RWPE2 (cell line): ENCODE measurements at regions not wholly inside any gene's neighbourhood (a gene's known extent, or its start where the extent isn't known, plus 50 kb on each side); places are given as distances from the start of the nearest gene placed in this dataset.

Source experiments
- ATAC-seq: fragments of 200-7000 bp; cut with Tn5 transposase; 3 replicates; pipeline ENCODE4 v1.9.1; 2021; ENCODE audit warnings: low read depth
- DNase-seq: peaks from one replicate; pipeline ENCODE4 v3.0.0-alpha.2; 2020; ENCODE audit warnings: low spot score
- H3K27ac ChIP-seq: fragments of 450-650 bp; 2 replicates; pipeline ENCODE4 v1.5.1; 2017; ENCODE audit warnings: mild to moderate bottlenecking; ENCODE audit not compliant: poor library complexity, severe bottlenecking
- H3K27me3 ChIP-seq: fragments of 250-450 bp; sonication (Bioruptor Pico); 2 replicates; pipeline ENCODE4 v1.5.1; 2021; ENCODE audit warnings: mild to moderate bottlenecking, moderate library complexity; ENCODE audit not compliant: insufficient read depth, poor library complexity, severe bottlenecking
- H3K36me3 ChIP-seq: fragments of 250-450 bp; sonication (Bioruptor Pico); 2 replicates; pipeline ENCODE4 v1.5.1; 2020; ENCODE audit warnings: low read depth, mild to moderate bottlenecking, moderate library complexity
- H3K4me1 ChIP-seq: fragments of 250-450 bp; sonication (Bioruptor Pico); 2 replicates; pipeline ENCODE4 v1.5.1; 2021; ENCODE audit warnings: mild to moderate bottlenecking, moderate library complexity; ENCODE audit not compliant: insufficient read depth, poor library complexity, severe bottlenecking
- H3K4me3 ChIP-seq: fragments of 250-450 bp; sonication (Bioruptor Pico); 2 replicates; pipeline ENCODE4 v1.5.1; 2021; ENCODE audit warnings: mild to moderate bottlenecking, moderate library complexity; ENCODE audit not compliant: severe bottlenecking
- H3K9me3 ChIP-seq: fragments of 250-450 bp; sonication (Bioruptor Pico); 2 replicates; pipeline ENCODE4 v1.5.1; 2021; ENCODE audit warnings: mild to moderate bottlenecking, moderate library complexity; ENCODE audit not compliant: severe bottlenecking
- CTCF ChIP-seq: fragments of 450-650 bp; IDR thresholded peaks from one replicate; pipeline ENCODE4 v1.5.1; 2017; ENCODE audit warnings: mild to moderate bottlenecking, moderate library complexity; ENCODE audit not compliant: poor library complexity, severe bottlenecking

- H3K27ac ChIP-seq, result no peak overlapping the region
- no peaks in the 10 kb centered on the region for H3K27me3 ChIP-seq
- no peak for TF ChIP-seq CTCF
- H3K36me3 ChIP-seq, result no peaks in the 10 kb centered on the region
- no peaks in the 10 kb centered on the region for H3K9me3 ChIP-seq
- H3K4me3 ChIP-seq, result no peak overlapping the region
- DNase-seq, result no peak
- no peaks in the 10 kb centered on the region for H3K4me1 ChIP-seq
- ATAC-seq, result peak; percentile 46; the same call in 1 of the 3 replicates
Observed at GRCh38 chr3:160169139-160169976, 55.9 kb upstream of the C3orf80 start.

- no peak for DNase-seq
Observed at GRCh38 chr3:160170409-160171370, 54.5 kb upstream of the C3orf80 start.

GRCh38 chr3:160171813-160172212 is 53.4 kb upstream of the C3orf80 start:
- H3K4me1 ChIP-seq, result no peaks in the 10 kb centered on the region
- H3K9me3 ChIP-seq, result no peaks in the 10 kb centered on the region
- ATAC-seq, result no peak
- TF ChIP-seq CTCF, result no peak
- no peak for DNase-seq
- H3K27ac ChIP-seq, result no peak overlapping the region
- no peaks in the 10 kb centered on the region for H3K36me3 ChIP-seq
- H3K27me3 ChIP-seq, result no peaks in the 10 kb centered on the region
- H3K4me3 ChIP-seq, result no peak overlapping the region

More at GRCh38 chr3:160170409-160171370, 54.5 kb upstream of the C3orf80 start:
- H3K4me3 ChIP-seq, result no peak overlapping the region
- no peak overlapping the region for H3K27ac ChIP-seq
- no peak for ATAC-seq
- H3K9me3 ChIP-seq, result no peaks in the 10 kb centered on the region
- H3K4me1 ChIP-seq, result no peaks in the 10 kb centered on the region
- no peaks in the 10 kb centered on the region for H3K27me3 ChIP-seq
- TF ChIP-seq CTCF, result no peak
- no peaks in the 10 kb centered on the region for H3K36me3 ChIP-seq

GRCh38 chr3:160174621-160175020 is 50.6 kb upstream of the C3orf80 start:
- H3K9me3 ChIP-seq, result no peaks in the 10 kb centered on the region
- no peak for TF ChIP-seq CTCF
- no peak overlapping the region for H3K27ac ChIP-seq
- DNase-seq, result no peak
- ATAC-seq, result no peak
- no peak overlapping the region for H3K4me3 ChIP-seq
- no peaks in the 10 kb centered on the region for H3K36me3 ChIP-seq
- H3K27me3 ChIP-seq, result no peaks in the 10 kb centered on the region
- H3K4me1 ChIP-seq, result no peaks in the 10 kb centered on the region
